Thyroid gland (tissue), 4 donors: ENCODE measurements at regions not wholly inside any gene's neighbourhood (a gene's known extent, or its start where the extent isn't known, plus 50 kb on each side); places are given as distances from the start of the nearest gene placed in this dataset.

ENCODE experiments used
- DNase-seq, 2 donors: peaks; one replicate each; pipeline ENCODE4 v3.0.0-alpha.2; 2019
- H3K27ac ChIP-seq, 3 donors: fragments of 200-600 bp; sonication (generic); 1 replicate in 2 of 3; 2 replicates in 1 of 3; pipeline ENCODE4 v1.5.1; 2016 to 2019; ENCODE audit warnings: mild to moderate bottlenecking in 1 of 3, moderate library complexity in 1 of 3
- H3K27me3 ChIP-seq: fragments of 200-600 bp; sonication (generic); one replicate; pipeline ENCODE4 v1.5.1; 2019
- H3K36me3 ChIP-seq, 2 donors: fragments of 200-600 bp; sonication (generic); one replicate each; pipeline ENCODE4 v1.5.1; 2016 to 2019
- H3K4me1 ChIP-seq, 2 donors: fragments of 200-600 bp; sonication (generic); one replicate each; pipeline ENCODE4 v1.5.1; 2017 to 2019
- H3K4me3 ChIP-seq, 3 donors: fragments of 200-600 bp; sonication (generic); replicated peaks in 1 of 3; 1 replicate in 2 of 3; 2 replicates in 1 of 3; pipeline ENCODE4 v1.5.1; 2016; ENCODE audit warnings: mild to moderate bottlenecking in 1 of 3
- H3K9me3 ChIP-seq: fragments of 200-600 bp; sonication (generic); one replicate; pipeline ENCODE4 v1.5.1; 2017
- POLR2A ChIP-seq, 2 donors: fragments of 450-650 bp; IDR thresholded peaks; one replicate each; pipeline ENCODE4 v1.6.1; 2017; ENCODE audit warnings: antibody characterized with exemption in 2 of 2, mild to moderate bottlenecking in 2 of 2, moderate library complexity in 1 of 2
- WGBS, 2 donors: methylation state at CpG; one replicate each; pipeline ENCODE4 v1.1.5; 2017; 5-methylcytosine and 5-hydroxymethylcytosine counted together
- intact Hi-C: fragments of 100-400 bp; cut with DNase I; formaldehyde crosslinking; loops from one replicate; pipeline ENCODE4 v1.15.1; 2023
- TF ChIP-seq, protein P1 (sequence below), 6 experiments: fragments of 200-600 bp in 3 of 6; fragments of 450-650 bp in 3 of 6; sonication (generic) in 3 of 6; IDR thresholded peaks; one replicate each; pipeline ENCODE4 v1.5.1; 2016 to 2019; ENCODE audit warnings: antibody characterized with exemption in 6 of 6, mild to moderate bottlenecking in 2 of 6, inconsistent platforms in 1 of 6, moderate library complexity in 1 of 6

DNA sequence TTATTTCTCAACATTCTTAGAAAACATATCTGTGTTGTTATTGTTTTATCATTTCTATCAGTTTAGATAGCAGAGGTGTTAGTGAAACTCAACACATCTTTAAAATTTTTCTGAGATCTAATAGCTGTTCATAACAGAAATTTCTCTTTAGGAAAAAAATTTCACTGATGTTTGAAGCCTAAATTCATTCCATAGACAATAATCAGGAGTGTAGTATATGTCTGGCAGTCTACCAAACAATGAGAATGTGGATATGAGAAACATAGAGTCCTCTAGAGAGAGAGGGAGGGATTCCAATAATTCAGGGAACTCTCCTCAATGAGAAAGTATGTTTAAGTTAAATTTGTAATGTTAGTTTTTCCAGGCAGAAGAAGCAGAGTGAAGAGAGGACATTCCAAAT is 118.2 kb upstream of the EDNRB start:
- Histone ChIP-seq H3K36me3 (no peaks in the 10 kb centered on the region), H3K27me3 (no peaks in the 10 kb centered on the region), H3K27ac (no peak overlapping the region), H3K4me3 (no peak overlapping the region), H3K4me1 (no peaks in the 10 kb centered on the region), H3K9me3 (no peaks in the 10 kb centered on the region)
- TF ChIP-seq, protein P1, sequence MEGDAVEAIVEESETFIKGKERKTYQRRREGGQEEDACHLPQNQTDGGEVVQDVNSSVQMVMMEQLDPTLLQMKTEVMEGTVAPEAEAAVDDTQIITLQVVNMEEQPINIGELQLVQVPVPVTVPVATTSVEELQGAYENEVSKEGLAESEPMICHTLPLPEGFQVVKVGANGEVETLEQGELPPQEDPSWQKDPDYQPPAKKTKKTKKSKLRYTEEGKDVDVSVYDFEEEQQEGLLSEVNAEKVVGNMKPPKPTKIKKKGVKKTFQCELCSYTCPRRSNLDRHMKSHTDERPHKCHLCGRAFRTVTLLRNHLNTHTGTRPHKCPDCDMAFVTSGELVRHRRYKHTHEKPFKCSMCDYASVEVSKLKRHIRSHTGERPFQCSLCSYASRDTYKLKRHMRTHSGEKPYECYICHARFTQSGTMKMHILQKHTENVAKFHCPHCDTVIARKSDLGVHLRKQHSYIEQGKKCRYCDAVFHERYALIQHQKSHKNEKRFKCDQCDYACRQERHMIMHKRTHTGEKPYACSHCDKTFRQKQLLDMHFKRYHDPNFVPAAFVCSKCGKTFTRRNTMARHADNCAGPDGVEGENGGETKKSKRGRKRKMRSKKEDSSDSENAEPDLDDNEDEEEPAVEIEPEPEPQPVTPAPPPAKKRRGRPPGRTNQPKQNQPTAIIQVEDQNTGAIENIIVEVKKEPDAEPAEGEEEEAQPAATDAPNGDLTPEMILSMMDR (IDR thresholded peaks at IDR 0.05), result no peak
- TF ChIP-seq POLR2A (IDR thresholded peaks at IDR 0.05), result no peak
- intact Hi-C loops, result no loop called here
- no peak for DNase-seq

DNA sequence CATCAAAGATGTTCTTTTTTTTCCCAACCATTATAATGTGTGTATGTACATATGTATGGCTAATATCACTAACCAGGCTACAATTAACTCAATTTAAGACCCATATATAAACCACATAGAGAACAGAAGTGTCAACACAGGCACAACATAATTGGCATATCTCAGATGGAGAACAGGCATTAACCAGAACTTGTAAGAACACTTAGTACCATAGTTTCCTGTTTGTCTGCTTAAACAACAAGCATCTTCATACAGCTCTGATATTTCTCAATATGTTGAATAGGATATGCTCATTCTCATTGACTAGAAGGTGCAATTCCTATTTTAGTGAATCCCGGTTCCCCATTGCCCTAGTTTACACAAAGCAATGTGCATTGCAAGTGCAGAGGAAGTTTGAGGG is 116.9 kb upstream of the EDNRB start:
- Histone ChIP-seq H3K27me3 (no peaks in the 10 kb centered on the region), H3K36me3 (no peaks in the 10 kb centered on the region), H3K27ac (no peak overlapping the region), H3K4me3 (no peak overlapping the region), H3K4me1 (no peaks in the 10 kb centered on the region), H3K9me3 (no peaks in the 10 kb centered on the region)
- no peak for TF ChIP-seq POLR2A (IDR thresholded peaks at IDR 0.05)
- TF ChIP-seq, protein P1 (IDR thresholded peaks at IDR 0.05), result no peak
- WGBS, 2 donors, result 92 to 95% methylated on average over 1 of the region's 1 CpG
- DNase-seq, result no peak
- intact Hi-C loops, result no loop called here

DNA sequence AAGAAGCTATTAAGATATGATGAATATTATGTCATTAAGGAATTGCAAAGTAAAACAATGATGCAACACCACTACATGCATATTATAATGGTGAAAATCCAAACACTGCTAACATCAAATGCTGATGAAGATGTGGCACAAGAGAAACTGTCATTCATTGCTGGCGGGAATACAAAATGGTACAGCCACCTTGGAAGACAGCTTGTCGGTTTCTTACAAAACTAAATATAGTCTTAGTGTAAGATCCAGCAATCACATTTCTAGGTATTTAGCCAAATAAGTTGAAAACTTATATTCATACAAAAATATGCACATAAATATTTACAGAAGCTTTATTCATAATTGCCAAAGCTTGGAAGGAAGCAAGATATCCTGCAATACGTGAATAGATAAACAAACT is 114.9 kb upstream of the EDNRB start:
- DNase-seq, result no peak
- H3K27me3 ChIP-seq, result no peaks in the 10 kb centered on the region
- 80 to 82% methylated on average over 3 of the region's 3 CpGs for WGBS, 2 donors
- intact Hi-C loops, result no loop called here
- H3K4me1 ChIP-seq, result no peaks in the 10 kb centered on the region
- no peak overlapping the region for H3K4me3 ChIP-seq
- H3K36me3 ChIP-seq, result no peaks in the 10 kb centered on the region
- H3K9me3 ChIP-seq, result no peaks in the 10 kb centered on the region
- TF ChIP-seq, protein P1 (IDR thresholded peaks at IDR 0.05), result no peak
- TF ChIP-seq POLR2A (IDR thresholded peaks at IDR 0.05), result no peak
- no peak overlapping the region for H3K27ac ChIP-seq

DNA sequence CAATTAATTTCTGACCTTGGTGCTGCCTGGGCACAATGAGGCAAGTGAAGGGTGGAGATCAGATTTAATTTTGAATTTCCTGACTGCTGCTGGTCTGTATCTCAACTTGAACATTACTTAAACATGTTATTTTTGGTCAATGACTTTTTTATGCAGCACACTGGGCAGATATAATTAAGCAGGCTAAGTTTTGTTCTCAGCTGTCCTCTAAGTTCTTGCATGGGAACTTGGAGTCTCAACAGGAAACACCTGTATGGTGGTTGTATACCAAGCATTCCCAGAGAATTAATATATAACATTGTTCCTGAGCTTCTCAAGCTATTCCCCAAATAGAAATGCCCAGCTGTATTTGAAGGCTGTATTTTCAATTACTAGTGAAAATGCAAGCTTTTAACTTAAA is 113.5 kb upstream of the EDNRB start:
- no peak overlapping the region for H3K27ac ChIP-seq
- H3K4me1 ChIP-seq, result no peaks in the 10 kb centered on the region
- no peak for DNase-seq
- no peaks in the 10 kb centered on the region for H3K36me3 ChIP-seq
- H3K9me3 ChIP-seq, result no peaks in the 10 kb centered on the region
- intact Hi-C loops, result no loop called here
- no peak overlapping the region for H3K4me3 ChIP-seq
- H3K27me3 ChIP-seq, result no peaks in the 10 kb centered on the region
- TF ChIP-seq, protein P1 (IDR thresholded peaks at IDR 0.05), result no peak
- TF ChIP-seq POLR2A (IDR thresholded peaks at IDR 0.05), result no peak

DNA sequence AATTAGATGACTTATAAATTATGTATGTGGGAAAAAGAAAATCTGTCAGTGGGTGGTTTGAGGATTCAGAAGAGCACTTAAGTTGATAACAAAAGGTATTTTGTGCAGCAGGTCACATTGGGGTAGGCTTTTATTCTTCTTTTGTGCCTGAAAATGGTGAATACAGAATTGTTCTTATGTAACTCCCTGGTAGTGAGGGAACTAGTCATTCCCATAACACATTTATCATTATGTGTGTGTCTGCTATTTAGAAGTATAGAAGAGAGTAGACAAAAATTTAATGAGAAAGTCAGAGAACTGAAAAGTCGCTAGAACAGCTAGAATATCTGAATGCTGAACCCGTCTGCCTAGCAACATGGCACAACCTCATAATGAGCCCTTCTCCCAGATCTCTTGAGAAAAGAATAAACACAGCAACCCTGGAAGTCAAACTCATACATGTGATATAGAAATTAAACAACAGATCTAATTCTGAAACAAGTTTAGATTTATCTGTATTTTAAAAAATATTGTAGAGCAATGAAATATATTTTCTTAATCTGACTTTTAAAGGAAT is 111.8 kb upstream of the EDNRB start:
- no peak overlapping the region for H3K27ac ChIP-seq

More for the DNA sequence above, 111.8 kb upstream of the EDNRB start:
- H3K4me1 ChIP-seq, result no peaks in the 10 kb centered on the region
- DNase-seq, result no peak
- intact Hi-C loops, result no loop called here
- no peaks in the 10 kb centered on the region for H3K27me3 ChIP-seq
- H3K9me3 ChIP-seq, result no peaks in the 10 kb centered on the region
- H3K36me3 ChIP-seq, result no peaks in the 10 kb centered on the region
- TF ChIP-seq POLR2A (IDR thresholded peaks at IDR 0.05), result no peak
- TF ChIP-seq, protein P1 (IDR thresholded peaks at IDR 0.05), result no peak
- H3K4me3 ChIP-seq, result no peak overlapping the region
- WGBS, 2 donors, result 74 to 82% methylated on average over 2 of the region's 2 CpGs
